Heart left ventricle (tissue), 16 donors: ENCODE measurements at regions not wholly inside any gene's neighbourhood (a gene's known extent, or its start where the extent isn't known, plus 50 kb on each side); places are given as distances from the start of the nearest gene placed in this dataset.

Experiments used
- ATAC-seq, 4 donors: fragments of 200-7000 bp; cut with Tn5 transposase; one replicate each; pipeline ENCODE4 v1.9.1; 2020 to 2022; ENCODE audit warnings: moderate library complexity in 4 of 4, mild to moderate bottlenecking in 3 of 4, moderate number of reproducible peaks in 1 of 4
- DNase-seq, 5 donors: peaks; one replicate each; pipeline ENCODE4 v3.0.0-alpha.2; 2020
- H3K27ac ChIP-seq, 12 donors: fragments of 200-600 bp; sonication (generic) in 4 of 12; one replicate each; pipeline versions ENCODE4 v1.5.0 to v1.8.0; 2016 to 2022; ENCODE audit warnings: mild to moderate bottlenecking in 2 of 12
- H3K27me3 ChIP-seq, 9 donors: fragments of 200-600 bp; sonication (generic) in 2 of 9; one replicate each; pipeline versions ENCODE4 v1.5.1 to v1.8.0; 2016 to 2022; ENCODE audit warnings: mild to moderate bottlenecking in 3 of 9
- H3K36me3 ChIP-seq, 9 donors: fragments of 200-600 bp; sonication (generic) in 2 of 9; one replicate each; pipeline versions ENCODE4 v1.5.0 to v1.8.0; 2018 to 2022; ENCODE audit warnings: mild to moderate bottlenecking in 2 of 9
- H3K4me1 ChIP-seq, 12 donors: fragments of 200-600 bp; sonication (generic) in 4 of 12; one replicate each; pipeline versions ENCODE4 v1.5.0 to v1.8.0; 2016 to 2022; ENCODE audit warnings: mild to moderate bottlenecking in 3 of 12
- H3K4me3 ChIP-seq, 12 donors: fragments of 200-600 bp; sonication (generic) in 4 of 12; one replicate each; pipeline versions ENCODE4 v1.5.0 to v1.8.0; 2017 to 2022; ENCODE audit warnings: mild to moderate bottlenecking in 9 of 12, moderate library complexity in 4 of 12
- H3K9me3 ChIP-seq, 12 donors: fragments of 200-600 bp; sonication (generic) in 4 of 12; one replicate each; pipeline versions ENCODE4 v1.5.0 to v1.8.0; 2016 to 2022; ENCODE audit warnings: mild to moderate bottlenecking in 1 of 12
- POLR2A ChIP-seq, 2 donors: fragments of 450-650 bp; IDR thresholded peaks; one replicate each; pipeline ENCODE4 v1.6.1; 2017; ENCODE audit warnings: antibody characterized with exemption in 2 of 2, mild to moderate bottlenecking in 2 of 2, moderate library complexity in 2 of 2
- WGBS, 4 donors: extraction: QIAGEN DNeasy Blood & Tissue Kit in 2 of 4; methylation state at CpG; one replicate each; pipeline versions ENCODE4 v1.1.5 to v1.1.7; 2013 to 2018; 5-methylcytosine and 5-hydroxymethylcytosine counted together
- intact Hi-C, 10 donors: fragments of 100-400 bp; cut with DNase I; formaldehyde crosslinking; loops; one replicate each; pipeline versions ENCODE4 v1.11.1 to v1.14.2; 2022
- TF ChIP-seq, protein P1 (sequence below), 12 donors: fragments of 200-600 bp; sonication (generic) in 4 of 12; IDR thresholded peaks; one replicate each; pipeline versions ENCODE4 v1.5.0 to v1.8.0; 2018 to 2022; ENCODE audit warnings: antibody characterized with exemption in 12 of 12, mild to moderate bottlenecking in 5 of 12
- donor health status: ischemic (EF 13 %, LVEDD 7.1; RV severe dilation, severe dysfunction).
- donor health status: healthy with polysubstance abuse.
- donor health status: DM: no; HTN: yes; CAD: no.
- donor health status: DM: no; HTN: no; CAD: no.
- donor health status: ischemic (EF 25% LVEDD 6.9; RV normal size, moderate dysfunction).
- donor health status: ischemic (EF 25% LVEDD 5.7; RV mildly dilated, moderate dysfunction).
- donor health status: healthy.
- donor health status: DM: yes; HTN: yes; CAD: no.
- donor health status: ischemic (EF 35%, LVEDD 5.7; RV mildly dilated, moderate dysfunction).
- donor health status: nonischemic (EF 11% LVEDD 7.7; RV severe dilation, severe dysfunction).
- donor health status: DM: yes; HTN: yes; CAD: no.
- donor health status: PGD.
- donor health status: ischemic (EF 29% LVEDD 5.4; RV normal size, mild dysfunction).
- donor health status: nonischemic (EF 23%, LVEDD 6.1; RV moderate dilation, normal function).

DNA sequence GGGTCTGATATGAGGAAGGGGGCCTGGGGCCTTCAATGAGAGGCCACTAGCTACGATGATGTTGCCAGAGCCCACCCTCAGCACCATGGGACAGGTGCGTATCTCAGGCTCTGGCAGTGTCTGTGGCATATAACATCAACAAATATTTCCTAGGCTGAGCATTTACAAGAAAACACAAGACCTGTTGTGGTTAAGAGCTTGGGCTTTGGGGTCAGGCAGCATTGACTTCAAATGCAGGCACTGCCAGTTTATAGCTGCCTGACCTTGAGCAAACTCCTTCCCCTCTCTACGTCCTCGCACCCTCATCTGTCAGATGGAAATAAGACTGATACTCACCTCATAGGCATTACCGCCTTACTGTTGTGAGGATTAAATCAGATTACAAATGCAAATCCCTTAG lies 156.0 kb downstream of the KATNAL1 start:
- Histone ChIP-seq H3K36me3 (no peaks in the 10 kb centered on the region), H3K4me3 (no peak overlapping the region), H3K9me3 (no peaks in the 10 kb centered on the region), H3K27ac (peak overlapping the region in 1 of 12 donors; percentile 59), H3K27me3 (peaks cover 0 to 6% (median 0%) of the 10 kb centered on the region in 9 donors), H3K4me1 (peaks cover 0 to 38% (median 0%) of the 10 kb centered on the region in 12 donors)
- DNase-seq = no peak
- no peak for ATAC-seq
- intact Hi-C loops = no loop called here
- TF ChIP-seq POLR2A (IDR thresholded peaks at IDR 0.05) = no peak
- TF ChIP-seq, protein P1, sequence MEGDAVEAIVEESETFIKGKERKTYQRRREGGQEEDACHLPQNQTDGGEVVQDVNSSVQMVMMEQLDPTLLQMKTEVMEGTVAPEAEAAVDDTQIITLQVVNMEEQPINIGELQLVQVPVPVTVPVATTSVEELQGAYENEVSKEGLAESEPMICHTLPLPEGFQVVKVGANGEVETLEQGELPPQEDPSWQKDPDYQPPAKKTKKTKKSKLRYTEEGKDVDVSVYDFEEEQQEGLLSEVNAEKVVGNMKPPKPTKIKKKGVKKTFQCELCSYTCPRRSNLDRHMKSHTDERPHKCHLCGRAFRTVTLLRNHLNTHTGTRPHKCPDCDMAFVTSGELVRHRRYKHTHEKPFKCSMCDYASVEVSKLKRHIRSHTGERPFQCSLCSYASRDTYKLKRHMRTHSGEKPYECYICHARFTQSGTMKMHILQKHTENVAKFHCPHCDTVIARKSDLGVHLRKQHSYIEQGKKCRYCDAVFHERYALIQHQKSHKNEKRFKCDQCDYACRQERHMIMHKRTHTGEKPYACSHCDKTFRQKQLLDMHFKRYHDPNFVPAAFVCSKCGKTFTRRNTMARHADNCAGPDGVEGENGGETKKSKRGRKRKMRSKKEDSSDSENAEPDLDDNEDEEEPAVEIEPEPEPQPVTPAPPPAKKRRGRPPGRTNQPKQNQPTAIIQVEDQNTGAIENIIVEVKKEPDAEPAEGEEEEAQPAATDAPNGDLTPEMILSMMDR (IDR thresholded peaks at IDR 0.05) = no peak
- 74 to 92% (median 83%) methylated on average over 5 of the region's 5 CpGs for WGBS, 4 donors

DNA sequence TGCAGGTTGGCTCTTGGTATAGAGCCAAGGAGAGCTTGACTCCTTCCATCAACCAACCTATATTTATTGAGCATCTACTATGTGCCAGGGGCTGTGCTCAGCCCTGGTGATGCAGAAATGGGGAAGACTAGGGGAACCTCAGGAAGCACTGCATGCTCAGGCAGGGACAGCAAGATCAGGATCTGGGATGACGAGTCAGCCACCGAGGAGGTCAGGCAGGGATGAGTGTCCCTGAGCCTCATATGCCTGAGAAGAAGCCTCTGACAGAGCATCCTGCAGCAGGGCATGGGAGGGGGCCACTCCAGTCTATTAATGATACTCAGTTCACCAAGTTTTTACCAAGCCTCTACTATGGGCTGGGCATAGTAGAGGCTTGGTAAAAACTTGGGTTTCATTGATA lies 158.1 kb downstream of the KATNAL1 start:
- H3K4me1 ChIP-seq = peaks cover 0 to 38% (median 0%) of the 10 kb centered on the region in 12 donors
- peak overlapping the region in 1 of 12 donors; percentile 74 for H3K27ac ChIP-seq
- H3K9me3 ChIP-seq = peaks cover 0 to 1% (median 0%) of the 10 kb centered on the region in 12 donors
- no peak overlapping the region for H3K4me3 ChIP-seq
- intact Hi-C loops = no loop called here
- no peaks in the 10 kb centered on the region for H3K27me3 ChIP-seq
- WGBS, 4 donors = 94 to 100% (median 97%) methylated on average over 2 of the region's 2 CpGs
- DNase-seq (no peak), ATAC-seq (no peak)
- H3K36me3 ChIP-seq = no peaks in the 10 kb centered on the region
- TF ChIP-seq, protein P1 (IDR thresholded peaks at IDR 0.05) = no peak
- TF ChIP-seq POLR2A (IDR thresholded peaks at IDR 0.05) = no peak

DNA sequence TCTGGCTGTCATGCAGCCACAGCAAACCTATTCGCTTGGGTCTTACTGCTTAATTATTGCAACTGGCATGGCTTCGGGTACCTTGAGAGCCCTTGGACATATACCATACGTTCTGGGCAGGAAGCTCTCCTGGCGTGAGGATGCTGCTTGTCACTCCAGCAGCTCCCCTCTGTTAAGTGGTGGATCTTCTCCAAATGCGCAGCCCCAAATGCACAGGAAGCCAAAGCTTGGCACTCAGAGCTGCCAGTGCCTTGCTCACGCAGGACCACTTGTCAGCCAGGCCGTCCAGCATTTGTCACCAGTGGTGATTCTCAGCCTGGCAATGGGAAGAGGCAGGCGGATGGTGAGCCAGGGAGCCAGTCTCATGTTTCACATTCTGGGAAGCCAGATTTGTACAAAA lies 158.6 kb downstream of the KATNAL1 start:
- DNase-seq = no peak
- TF ChIP-seq POLR2A (IDR thresholded peaks at IDR 0.05) = no peak
- TF ChIP-seq, protein P1 (IDR thresholded peaks at IDR 0.05) = no peak
- no peak overlapping the region for H3K4me3 ChIP-seq
- no peaks in the 10 kb centered on the region for H3K27me3 ChIP-seq
- H3K9me3 ChIP-seq = peaks cover 0 to 6% (median 0%) of the 10 kb centered on the region in 12 donors
- H3K27ac ChIP-seq = peak overlapping the region in 2 of 12 donors; percentile 30 to 74
- H3K36me3 ChIP-seq = no peaks in the 10 kb centered on the region
- no peak for ATAC-seq
- intact Hi-C loops = no loop called here
- H3K4me1 ChIP-seq = peaks cover 0 to 38% (median 0%) of the 10 kb centered on the region in 12 donors
- WGBS, 4 donors = 83 to 96% (median 86%) methylated on average over 6 to 8 of the region's 8 CpGs

DNA sequence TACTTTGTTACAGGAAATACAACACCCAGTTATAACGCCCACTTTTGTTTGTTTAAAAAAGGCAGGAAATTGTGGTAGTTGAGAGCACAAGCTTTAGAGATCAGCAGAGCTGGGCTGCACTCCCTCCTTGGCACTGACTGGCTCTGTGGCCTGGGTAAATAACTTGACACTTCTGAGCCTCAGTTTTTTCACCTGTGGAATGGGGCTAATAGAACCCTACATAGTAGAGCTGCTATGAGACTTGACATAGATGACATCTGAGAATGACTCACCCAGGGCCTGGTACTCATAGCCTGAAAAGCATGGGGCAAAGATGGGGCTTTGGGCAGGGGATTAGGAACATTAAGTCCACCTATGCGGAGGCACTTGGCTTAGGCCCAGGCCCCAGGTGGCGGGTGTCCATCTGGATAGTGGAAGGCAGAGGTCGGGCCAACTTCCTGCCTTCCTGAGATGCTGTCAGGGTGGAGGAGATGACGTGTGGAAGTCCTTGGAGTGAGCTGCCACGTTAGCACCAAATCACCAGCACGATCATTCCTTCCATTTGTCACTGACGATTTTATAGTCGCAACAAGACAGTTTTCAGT lies 159.1 kb downstream of the KATNAL1 start:
- TF ChIP-seq, protein P1 (IDR thresholded peaks at IDR 0.05) = no peak
- TF ChIP-seq POLR2A (IDR thresholded peaks at IDR 0.05) = no peak
- H3K27me3 ChIP-seq = no peaks in the 10 kb centered on the region
- no peak for DNase-seq
- intact Hi-C loops = no loop called here
- peaks cover 0 to 7% (median 0%) of the 10 kb centered on the region in 12 donors for H3K9me3 ChIP-seq
- H3K4me3 ChIP-seq = no peak overlapping the region
- peak in 3 of 4 donors; percentile 10 to 41 (median 21) for ATAC-seq
- H3K27ac ChIP-seq = peak overlapping the region in 2 of 12 donors; percentile 30 to 74
- H3K36me3 ChIP-seq = no peaks in the 10 kb centered on the region
- WGBS, 4 donors = 57 to 66% (median 62%) methylated on average over 8 to 9 of the region's 9 CpGs
- H3K4me1 ChIP-seq = peaks cover 0 to 38% (median 0%) of the 10 kb centered on the region in 12 donors
